Natural killer cell (primary cell): ENCODE measurements at regions not wholly inside any gene's neighbourhood (a gene's known extent, or its start where the extent isn't known, plus 50 kb on each side); places are given as distances from the start of the nearest gene placed in this dataset.

ENCODE experiments used
- ATAC-seq, 3 donors: fragments of 150-1000 bp in 2 of 3; fragments of 200-7000 bp in 1 of 3; cut with Tn5 transposase; 1 replicate in 1 of 3; 2 replicates in 2 of 3; pipeline ENCODE4 v1.10.0; 2021; ENCODE audit warnings: mild to moderate bottlenecking in 2 of 3, moderate library complexity in 2 of 3
- DNase-seq, 2 donors: peaks; one replicate each; pipeline versions ENCODE4 v3.0.0 to v3.0.0-alpha.2; 2013 to 2021; ENCODE audit warnings: mixed read lengths in 1 of 2
- H3K27ac ChIP-seq: one replicate; pipeline ENCODE4 v1.5.1; 2013; ENCODE audit warnings: mild to moderate bottlenecking, low read length
- H3K27me3 ChIP-seq: one replicate; pipeline ENCODE4 v1.6.1; 2013; ENCODE audit warnings: low read length; ENCODE audit not compliant: control insufficient read depth, insufficient read depth
- H3K36me3 ChIP-seq: one replicate; pipeline ENCODE4 v1.6.1; 2013; ENCODE audit warnings: low read length; ENCODE audit not compliant: control insufficient read depth, insufficient read depth
- H3K4me1 ChIP-seq: one replicate; pipeline ENCODE4 v1.6.1; 2013; ENCODE audit warnings: low read length; ENCODE audit not compliant: control insufficient read depth, insufficient read depth
- H3K4me3 ChIP-seq: one replicate; pipeline ENCODE4 v1.5.1; 2013; ENCODE audit warnings: low read length
- H3K9me3 ChIP-seq: one replicate; pipeline ENCODE4 v1.6.1; 2013; ENCODE audit warnings: low read length; ENCODE audit not compliant: control insufficient read depth, insufficient read depth
- H3K27ac Mint-ChIP-seq, 2 donors: one replicate each; pipeline ENCODE4 v1.8.0; 2022; ENCODE audit warnings: mild to moderate bottlenecking in 2 of 2, mixed read lengths in 2 of 2, moderate library complexity in 1 of 2
- H3K27me3 Mint-ChIP-seq, 2 donors: one replicate each; pipeline ENCODE4 v1.8.0; 2022; ENCODE audit warnings: low read depth in 2 of 2, mixed read lengths in 2 of 2
- H3K36me3 Mint-ChIP-seq: one replicate; pipeline ENCODE4 v1.8.0; 2022; ENCODE audit warnings: mixed read lengths
- H3K4me1 Mint-ChIP-seq, 2 donors: one replicate each; pipeline ENCODE4 v1.8.0; 2022; ENCODE audit warnings: mixed read lengths in 2 of 2
- H3K4me3 Mint-ChIP-seq: one replicate; pipeline ENCODE4 v1.8.0; 2022; ENCODE audit warnings: mild to moderate bottlenecking, moderate library complexity, mixed read lengths
- H3K9me3 Mint-ChIP-seq, 2 donors: one replicate each; pipeline ENCODE4 v1.8.0; 2022; ENCODE audit warnings: mixed read lengths in 2 of 2
- WGBS: methylation state at CpG from one replicate; pipeline ENCODE4 v1.1.7; 2013; ENCODE audit warnings: missing lambda C conversion rate; ENCODE audit not compliant: insufficient coverage; 5-methylcytosine and 5-hydroxymethylcytosine counted together
- intact Hi-C: fragments of 100-400 bp; cut with micrococcal nuclease; formaldehyde crosslinking; loops from one replicate; pipeline ENCODE4 v1.14.2; 2022
- TF ChIP-seq, protein P1 (sequence below): fragments of 200-600 bp; IDR thresholded peaks from one replicate; pipeline ENCODE4 v1.8.0; 2022; ENCODE audit warnings: antibody characterized with exemption

DNA sequence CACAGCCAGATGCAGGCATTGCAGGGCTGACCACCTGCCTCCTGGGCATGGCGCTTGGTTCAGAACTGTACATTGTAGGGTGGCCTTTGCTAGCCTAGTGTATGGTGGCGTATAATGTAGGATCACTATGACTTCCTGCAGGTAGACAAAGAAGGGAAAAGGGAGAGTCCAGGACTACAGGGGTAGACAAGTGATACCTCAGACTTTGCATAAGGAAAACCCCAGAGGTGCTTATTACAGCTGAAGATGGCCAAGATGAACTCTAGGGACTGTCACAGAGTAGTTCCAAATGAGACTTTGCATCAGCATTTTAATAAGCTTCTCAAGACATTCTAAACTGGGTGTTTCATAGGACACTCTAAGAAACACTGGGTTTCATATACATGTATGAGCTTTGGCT is 116.4 kb upstream of the PUDP start:
- no peaks in the 10 kb centered on the region for H3K9me3 ChIP-seq
- no peaks in the 10 kb centered on the region for H3K4me1 Mint-ChIP-seq
- intact Hi-C loops: no loop called here
- no peak overlapping the region for H3K4me3 ChIP-seq
- no peaks in the 10 kb centered on the region for H3K9me3 Mint-ChIP-seq
- no peaks in the 10 kb centered on the region for H3K27me3 Mint-ChIP-seq
- H3K27ac ChIP-seq: no peak overlapping the region
- H3K36me3 Mint-ChIP-seq: peaks cover 3% of the 10 kb centered on the region
- H3K36me3 ChIP-seq: no peaks in the 10 kb centered on the region
- no peaks in the 10 kb centered on the region for H3K4me1 ChIP-seq
- WGBS: 84% methylated on average over 2 of the region's 2 CpGs
- TF ChIP-seq, protein P1, sequence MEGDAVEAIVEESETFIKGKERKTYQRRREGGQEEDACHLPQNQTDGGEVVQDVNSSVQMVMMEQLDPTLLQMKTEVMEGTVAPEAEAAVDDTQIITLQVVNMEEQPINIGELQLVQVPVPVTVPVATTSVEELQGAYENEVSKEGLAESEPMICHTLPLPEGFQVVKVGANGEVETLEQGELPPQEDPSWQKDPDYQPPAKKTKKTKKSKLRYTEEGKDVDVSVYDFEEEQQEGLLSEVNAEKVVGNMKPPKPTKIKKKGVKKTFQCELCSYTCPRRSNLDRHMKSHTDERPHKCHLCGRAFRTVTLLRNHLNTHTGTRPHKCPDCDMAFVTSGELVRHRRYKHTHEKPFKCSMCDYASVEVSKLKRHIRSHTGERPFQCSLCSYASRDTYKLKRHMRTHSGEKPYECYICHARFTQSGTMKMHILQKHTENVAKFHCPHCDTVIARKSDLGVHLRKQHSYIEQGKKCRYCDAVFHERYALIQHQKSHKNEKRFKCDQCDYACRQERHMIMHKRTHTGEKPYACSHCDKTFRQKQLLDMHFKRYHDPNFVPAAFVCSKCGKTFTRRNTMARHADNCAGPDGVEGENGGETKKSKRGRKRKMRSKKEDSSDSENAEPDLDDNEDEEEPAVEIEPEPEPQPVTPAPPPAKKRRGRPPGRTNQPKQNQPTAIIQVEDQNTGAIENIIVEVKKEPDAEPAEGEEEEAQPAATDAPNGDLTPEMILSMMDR: no peak
- no peak overlapping the region for H3K27ac Mint-ChIP-seq
- DNase-seq (no peak), ATAC-seq (no peak)
- H3K4me3 Mint-ChIP-seq: no peak overlapping the region
- H3K27me3 ChIP-seq: no peaks in the 10 kb centered on the region

DNA sequence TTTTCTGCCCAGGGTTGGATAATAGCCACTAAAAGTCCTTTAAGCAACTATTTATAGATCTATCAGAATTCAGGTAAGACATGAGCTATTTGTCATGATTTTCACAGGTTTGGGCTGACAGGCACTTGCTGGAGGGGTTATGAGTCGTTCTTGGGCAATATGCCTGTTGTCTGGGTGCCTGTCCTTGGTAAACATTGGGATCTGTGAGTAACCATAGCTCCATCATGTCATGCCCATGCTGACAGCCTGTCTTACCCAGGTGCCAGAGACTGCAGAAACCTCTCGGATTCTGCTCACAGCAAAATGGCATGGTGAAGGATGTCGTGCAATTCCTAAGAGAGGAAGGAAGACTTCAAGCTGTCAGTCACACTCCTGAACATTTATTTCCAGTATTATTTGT is 116.0 kb upstream of the PUDP start:
- H3K36me3 Mint-ChIP-seq: peaks cover 7% of the 10 kb centered on the region
- no peak for DNase-seq
- ATAC-seq: no peak
- H3K4me1 ChIP-seq: no peaks in the 10 kb centered on the region
- H3K4me1 Mint-ChIP-seq: no peaks in the 10 kb centered on the region
- H3K36me3 ChIP-seq: no peaks in the 10 kb centered on the region
- no peak overlapping the region for H3K4me3 Mint-ChIP-seq
- 83% methylated on average over 2 of the region's 3 CpGs for WGBS
- intact Hi-C loops: no loop called here
- H3K27ac Mint-ChIP-seq: no peak overlapping the region
- H3K27me3 Mint-ChIP-seq: no peaks in the 10 kb centered on the region
- H3K9me3 Mint-ChIP-seq: no peaks in the 10 kb centered on the region
- no peak overlapping the region for H3K27ac ChIP-seq
- no peaks in the 10 kb centered on the region for H3K27me3 ChIP-seq
- no peak overlapping the region for H3K4me3 ChIP-seq
- no peaks in the 10 kb centered on the region for H3K9me3 ChIP-seq
- TF ChIP-seq, protein P1: no peak

DNA sequence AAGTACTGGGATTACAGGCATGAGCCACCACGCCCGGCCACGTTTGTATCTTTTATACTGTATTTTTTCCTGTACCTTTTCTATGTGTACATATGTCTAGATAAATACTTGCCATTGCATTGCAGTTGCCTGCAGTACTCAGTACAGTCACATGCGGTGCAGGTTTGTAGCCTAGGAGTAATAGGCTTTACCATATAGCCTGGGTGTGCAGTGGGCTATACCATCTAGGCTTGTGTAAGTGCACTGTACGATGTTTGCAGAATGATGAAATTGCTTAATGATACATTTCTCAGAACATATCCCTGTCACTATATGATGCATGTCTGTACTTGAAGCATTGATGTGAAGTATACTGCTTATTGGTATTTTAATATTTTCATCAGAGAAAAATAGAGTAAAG is 115.4 kb upstream of the PUDP start:
- no CpG with 5 or more reads among the region's 5 CpGs for WGBS
- Histone ChIP-seq H3K27ac (no peak overlapping the region), H3K27me3 (no peaks in the 10 kb centered on the region), H3K36me3 (no peaks in the 10 kb centered on the region), H3K9me3 (no peaks in the 10 kb centered on the region), H3K4me3 (no peak overlapping the region), H3K4me1 (no peaks in the 10 kb centered on the region)
- ATAC-seq: no peak
- Mint-ChIP-seq H3K9me3 (no peaks in the 10 kb centered on the region), H3K27me3 (no peaks in the 10 kb centered on the region), H3K27ac (no peak overlapping the region), H3K4me1 (no peaks in the 10 kb centered on the region), H3K4me3 (no peak overlapping the region), H3K36me3 (peaks cover 11% of the 10 kb centered on the region)
- DNase-seq: no peak
- TF ChIP-seq, protein P1: no peak
- intact Hi-C loops: no loop called here

- intact Hi-C loops: no loop called here
- Mint-ChIP-seq H3K4me3 (no peak overlapping the region), H3K36me3 (peaks cover 11% of the 10 kb centered on the region), H3K9me3 (no peaks in the 10 kb centered on the region), H3K27ac (no peak overlapping the region), H3K27me3 (no peaks in the 10 kb centered on the region), H3K4me1 (no peaks in the 10 kb centered on the region)
- no peaks in the 10 kb centered on the region for H3K36me3 ChIP-seq
- no peaks in the 10 kb centered on the region for H3K9me3 ChIP-seq
- no peak overlapping the region for H3K4me3 ChIP-seq
- no peak overlapping the region for H3K27ac ChIP-seq
- TF ChIP-seq, protein P1: no peak
- no peak for DNase-seq
- ATAC-seq: no peak
- no peaks in the 10 kb centered on the region for H3K27me3 ChIP-seq
- H3K4me1 ChIP-seq: no peaks in the 10 kb centered on the region
Observed at GRCh38 chrX:7262551-7262950, 114.6 kb upstream of the PUDP start.
